HG03378 (cell line): ENCODE measurements at regions not wholly inside any gene's neighbourhood (a gene's known extent, or its start where the extent isn't known, plus 50 kb on each side); places are given as distances from the start of the nearest gene placed in this dataset.
"Not testable (repeated sequence)": the region's sequence is repeated elsewhere in the genome, so short reads cannot be mapped to it uniquely, and the experiment has no call there.

Source experiments
- ATAC-seq: cut with Tn5 transposase; IDR thresholded peaks from one replicate; pipeline ENCODE4 v1.9.1; 2021; ENCODE audit warnings: mild to moderate bottlenecking, moderate library complexity; ENCODE audit not compliant: unreplicated experiment

DNA sequence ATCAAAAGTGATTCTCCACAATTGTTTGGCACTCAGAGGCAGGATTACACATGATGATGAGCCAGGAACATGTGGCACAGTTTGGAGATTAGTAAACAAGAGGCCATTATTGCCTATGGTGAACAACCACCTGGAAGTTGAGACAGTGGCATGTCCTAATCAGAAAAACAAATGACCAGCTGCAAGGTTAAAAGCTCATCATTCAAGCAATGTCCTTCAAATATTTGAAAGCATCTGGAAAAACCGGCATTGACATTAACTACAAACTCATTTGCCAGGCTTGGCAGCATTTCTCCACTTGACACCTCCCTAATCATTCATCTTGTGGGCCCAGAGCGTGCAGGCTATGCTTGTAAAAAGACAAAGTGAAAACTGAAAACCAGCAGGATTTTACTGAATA lies 80.6 kb upstream of the MEGF10 start:
- no peak for ATAC-seq

DNA sequence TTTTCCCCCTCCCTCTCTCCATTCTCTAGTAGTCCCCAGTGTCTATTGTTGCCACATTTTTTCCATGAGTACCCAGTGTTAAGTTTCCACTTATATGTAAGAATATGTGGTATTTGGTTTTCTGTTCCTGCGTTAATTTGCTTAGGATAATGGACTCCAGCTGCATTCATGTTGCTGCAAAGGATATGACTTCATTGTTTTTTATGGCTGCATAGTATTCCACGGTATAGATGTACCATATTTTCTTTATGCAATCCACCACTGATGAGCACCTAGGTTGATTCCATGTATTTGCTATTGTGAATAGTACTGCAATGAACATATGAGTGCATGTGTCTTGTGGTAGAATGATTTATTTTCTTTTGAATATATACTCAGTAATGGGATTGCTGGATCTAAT lies 77.4 kb upstream of the MEGF10 start:
- ATAC-seq: no peak

DNA sequence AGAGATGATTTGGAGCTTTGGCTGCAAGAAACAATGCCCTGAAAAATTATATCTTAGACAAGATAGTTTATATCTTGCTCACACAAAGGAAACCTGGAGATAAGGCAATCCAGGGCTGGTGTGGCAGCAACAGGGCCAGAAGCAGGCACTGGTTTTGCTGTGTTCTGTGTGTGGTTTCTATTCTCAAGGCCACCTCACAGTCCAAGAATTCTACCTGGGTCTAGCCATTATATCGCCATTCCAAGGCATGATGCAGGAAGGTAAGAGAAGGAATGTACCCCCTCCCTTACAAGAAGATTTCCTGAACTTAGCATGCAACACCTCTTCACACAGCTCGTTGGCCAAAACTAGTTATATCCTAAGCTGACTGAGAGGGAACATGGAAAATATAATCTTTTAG lies 74.5 kb upstream of the MEGF10 start:
- no peak for ATAC-seq

DNA sequence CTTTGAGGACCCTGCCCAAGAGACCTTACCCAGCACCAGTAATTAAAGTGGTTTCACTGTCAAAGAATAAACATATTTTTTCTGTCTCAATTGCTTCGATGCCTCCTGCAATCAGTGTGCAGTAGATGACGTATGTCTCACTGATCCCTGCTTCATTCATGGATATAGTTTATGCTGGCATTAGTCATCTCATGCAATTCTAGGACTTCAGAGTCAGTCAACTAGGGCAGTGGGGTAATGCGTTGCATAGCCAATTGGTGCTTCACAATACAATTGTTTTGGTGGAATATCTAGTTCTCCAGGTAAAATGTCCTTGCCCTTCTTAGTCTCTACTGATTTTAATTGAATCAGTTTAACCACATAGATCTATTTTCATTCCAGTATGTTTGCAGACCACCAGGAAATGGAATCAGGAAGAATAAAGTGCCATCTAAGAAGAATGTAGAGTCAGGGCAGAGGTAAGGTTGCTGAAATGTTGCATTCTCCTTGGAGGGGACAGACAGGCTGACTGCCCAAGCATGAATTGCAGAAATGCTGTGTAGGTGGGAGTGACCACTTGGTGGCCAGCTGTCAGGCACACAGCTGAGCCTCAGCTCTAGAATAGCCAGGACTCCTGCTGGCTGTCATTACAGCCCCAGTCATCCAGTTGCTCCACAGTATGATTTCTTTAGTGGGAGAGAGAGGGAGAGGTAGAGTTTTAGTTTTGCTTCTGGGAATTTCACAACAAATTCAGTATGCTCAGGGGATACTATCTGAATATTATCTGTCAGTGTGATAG lies 73.5 kb upstream of the MEGF10 start:
- ATAC-seq: no peak

DNA sequence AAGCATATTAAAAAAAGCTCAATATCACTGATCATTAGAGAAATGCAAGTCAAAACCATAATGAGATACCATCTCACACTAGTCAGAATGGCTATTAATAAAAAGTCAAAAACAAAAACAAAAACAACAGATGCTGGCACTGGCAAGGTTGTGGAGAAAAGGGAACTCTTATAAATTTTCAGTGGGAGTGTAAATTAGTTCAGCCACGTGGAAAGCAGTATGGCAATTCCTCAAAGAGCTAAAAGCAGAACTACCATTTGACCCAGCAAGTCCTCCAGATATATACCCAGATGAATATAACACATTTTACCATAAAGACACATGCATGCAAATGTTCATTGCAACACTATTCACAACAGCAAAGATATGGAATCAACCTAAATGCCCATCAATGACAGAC lies 68.7 kb upstream of the MEGF10 start:
- not testable (repeated sequence) for ATAC-seq

DNA sequence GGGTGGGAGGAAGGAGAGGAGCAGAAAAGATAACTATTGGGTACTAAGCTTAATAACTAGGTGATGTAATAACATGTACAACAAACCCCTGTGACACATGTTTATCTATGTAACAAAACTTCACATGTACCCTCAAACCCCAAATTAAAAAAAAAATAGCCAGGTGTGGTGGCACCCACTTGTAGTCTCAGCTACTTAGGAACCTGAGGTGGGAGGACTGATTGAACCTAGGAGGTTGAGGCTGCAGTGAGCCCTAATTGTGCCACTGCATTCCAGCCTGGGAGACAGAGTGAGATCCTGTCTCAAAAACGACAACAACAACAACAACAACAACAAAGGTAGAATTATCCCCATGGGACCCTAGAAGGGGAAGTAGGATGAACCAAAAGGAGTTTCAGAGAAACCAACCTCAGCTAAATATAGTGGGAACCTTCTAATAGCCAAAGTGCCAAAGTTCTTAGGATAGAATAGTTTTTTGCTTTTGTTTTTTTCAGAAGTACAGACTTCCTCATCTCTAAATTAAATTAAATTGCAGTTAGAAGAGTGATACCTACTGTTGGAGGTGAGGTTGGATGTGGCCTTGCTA lies 67.9 kb upstream of the MEGF10 start:
- ATAC-seq: peak; percentile 69

DNA sequence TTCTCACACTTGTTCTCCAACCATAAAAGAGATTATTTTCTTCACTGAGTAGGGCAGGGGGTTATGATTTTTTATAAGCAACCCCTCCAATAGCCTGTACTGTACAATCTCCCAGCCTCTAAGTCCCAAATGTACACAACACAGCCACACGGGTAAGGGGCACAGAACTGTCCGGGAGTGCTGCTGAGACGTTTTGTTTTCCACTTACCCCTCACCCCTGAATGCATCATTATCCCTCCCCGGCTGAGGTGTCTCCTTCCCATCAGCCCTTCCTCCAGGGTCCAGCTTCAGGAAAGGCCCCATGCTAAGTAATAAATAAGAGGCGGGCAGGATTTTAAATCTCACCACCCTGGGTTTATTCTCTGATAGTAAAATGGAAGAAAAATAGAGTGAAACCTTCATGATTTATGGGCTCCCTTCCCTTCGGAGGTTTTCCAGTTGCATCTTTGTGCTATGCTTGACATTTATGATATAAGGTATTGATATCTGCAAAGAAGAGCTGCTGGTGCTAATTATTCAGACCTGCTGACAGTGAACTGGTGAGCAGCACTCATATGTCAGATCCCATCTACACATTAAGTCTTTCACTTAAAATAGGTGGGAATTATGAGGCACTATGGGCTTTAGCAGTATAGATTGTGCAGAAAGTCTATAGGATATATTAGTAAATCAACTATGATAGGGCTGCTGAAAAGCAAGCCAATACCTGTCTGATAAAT lies 67.2 kb upstream of the MEGF10 start:
- ATAC-seq: no peak

DNA sequence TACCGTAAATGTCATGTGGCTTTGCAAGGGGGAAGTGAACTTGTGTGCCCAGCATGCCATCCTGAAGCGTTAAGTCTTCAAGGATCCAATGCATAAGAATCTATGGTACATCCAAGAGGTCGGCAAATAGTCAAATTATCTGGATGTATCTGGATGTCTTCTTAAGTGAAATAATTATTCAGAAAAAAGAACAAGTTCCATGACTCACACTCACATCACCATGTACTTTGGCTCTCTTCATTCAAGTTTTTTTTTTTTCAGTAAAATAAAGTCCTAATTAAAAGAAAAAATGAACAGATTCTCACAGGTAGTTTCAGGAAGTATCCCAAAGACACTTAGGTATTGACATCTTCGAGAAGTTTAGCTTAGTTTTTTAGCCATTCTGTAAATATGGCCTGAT lies 62.7 kb upstream of the MEGF10 start:
- ATAC-seq: no peak

DNA sequence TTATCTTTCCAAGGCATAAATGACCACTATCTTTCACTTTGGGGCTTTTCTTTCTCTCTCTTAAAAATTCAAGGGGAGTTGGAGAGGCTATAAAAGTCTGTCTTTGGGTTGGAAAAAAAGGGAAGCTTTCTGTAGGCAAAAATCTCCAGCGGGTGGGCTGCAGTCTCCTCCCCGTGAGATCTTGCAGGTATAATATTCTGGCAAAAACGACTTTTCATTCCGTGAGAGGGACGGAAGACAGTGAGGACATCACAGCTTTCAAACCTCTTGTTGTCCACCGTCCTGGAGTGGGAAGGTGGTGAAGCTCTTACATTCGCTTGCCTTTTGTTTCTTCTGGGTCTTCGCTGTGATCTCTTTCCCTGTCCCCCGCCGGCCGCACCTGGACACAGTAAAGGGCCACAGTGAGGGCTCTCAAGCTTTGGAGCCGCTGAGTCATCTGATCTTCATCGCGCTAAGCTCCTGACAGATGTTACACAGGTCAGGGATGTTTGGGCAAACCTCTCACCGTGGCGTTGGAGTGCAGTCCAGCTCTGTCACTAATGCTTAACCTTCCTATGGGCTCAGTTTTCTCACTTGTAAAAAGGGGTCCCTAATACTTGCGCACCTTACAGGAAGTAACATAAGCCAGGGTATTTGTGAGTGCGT lies 61.9 kb upstream of the MEGF10 start:
- no peak for ATAC-seq

DNA sequence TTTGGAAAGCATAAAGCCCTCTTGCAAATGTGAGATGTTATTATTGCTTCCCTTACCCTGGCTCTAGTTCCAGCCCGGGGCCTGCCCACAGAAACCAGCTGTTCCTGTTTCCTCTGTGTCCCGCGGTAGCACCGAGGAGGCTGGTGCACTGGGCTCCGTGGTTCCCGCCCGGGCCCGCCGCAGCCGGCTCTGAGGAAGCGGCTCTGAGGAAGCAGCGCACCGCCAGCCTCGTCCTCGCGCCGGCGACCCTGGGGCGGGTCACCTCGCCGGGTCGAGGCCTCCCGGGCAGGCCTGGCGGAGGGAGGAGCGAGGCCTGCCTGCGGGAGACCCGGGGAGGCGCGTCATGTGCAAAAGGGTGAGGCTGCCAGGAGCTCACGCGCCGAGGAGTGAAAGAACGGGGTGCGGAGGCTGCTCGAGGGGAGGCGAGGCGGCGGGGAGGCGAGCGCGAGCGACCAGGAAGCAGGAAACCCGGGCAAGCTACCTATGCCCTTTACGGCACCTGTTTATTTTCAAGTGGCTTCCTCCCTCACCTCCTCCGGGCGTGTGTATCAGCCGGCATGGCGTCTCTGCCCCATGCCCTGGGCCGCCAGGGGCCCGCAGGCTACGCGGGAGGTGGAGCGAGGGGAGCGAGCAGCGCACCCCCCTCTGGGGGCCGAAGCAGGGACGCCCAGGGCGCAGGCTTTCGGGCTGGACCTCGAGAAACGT lies 61.3 kb upstream of the MEGF10 start:
- peak; percentile 55 for ATAC-seq

DNA sequence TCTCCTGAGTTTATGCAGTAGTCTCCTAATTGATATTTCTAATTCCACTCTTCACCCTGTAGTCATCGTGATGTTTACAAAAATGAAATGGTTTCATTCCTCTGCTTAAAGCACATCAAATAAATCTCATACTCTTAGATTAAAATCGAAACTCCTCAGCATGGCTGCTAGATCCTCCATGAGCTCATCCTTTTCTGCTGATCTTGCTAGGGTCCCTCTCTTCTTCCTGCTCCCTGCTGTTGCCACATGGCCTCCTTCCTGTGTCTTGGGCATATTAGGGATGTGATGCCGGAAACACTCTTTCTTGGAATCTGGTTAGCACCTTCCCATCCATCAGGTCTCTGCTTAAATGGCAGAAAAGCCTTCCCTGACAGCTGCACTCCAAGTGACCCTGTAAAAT lies 59.5 kb upstream of the MEGF10 start:
- ATAC-seq: no peak

DNA sequence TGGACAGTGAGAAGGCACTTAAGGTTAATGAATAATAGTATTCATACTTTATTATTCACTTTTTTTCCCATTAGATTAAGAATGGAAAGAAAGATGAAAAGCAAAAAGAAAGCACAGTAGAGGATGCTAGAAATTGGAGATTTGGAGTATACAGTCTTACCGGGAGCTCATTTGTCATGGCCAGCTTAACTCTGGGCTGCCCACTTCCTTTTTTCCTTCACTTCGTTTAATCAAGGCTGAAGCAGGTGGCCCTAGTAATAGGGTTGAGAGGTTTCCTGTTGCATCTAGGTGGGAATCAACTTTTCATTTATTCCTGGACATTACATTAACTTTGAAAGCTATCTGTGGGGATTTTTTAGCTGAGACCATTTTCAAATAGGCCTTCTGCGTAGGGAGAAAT lies 57.0 kb upstream of the MEGF10 start:
- no peak for ATAC-seq

DNA sequence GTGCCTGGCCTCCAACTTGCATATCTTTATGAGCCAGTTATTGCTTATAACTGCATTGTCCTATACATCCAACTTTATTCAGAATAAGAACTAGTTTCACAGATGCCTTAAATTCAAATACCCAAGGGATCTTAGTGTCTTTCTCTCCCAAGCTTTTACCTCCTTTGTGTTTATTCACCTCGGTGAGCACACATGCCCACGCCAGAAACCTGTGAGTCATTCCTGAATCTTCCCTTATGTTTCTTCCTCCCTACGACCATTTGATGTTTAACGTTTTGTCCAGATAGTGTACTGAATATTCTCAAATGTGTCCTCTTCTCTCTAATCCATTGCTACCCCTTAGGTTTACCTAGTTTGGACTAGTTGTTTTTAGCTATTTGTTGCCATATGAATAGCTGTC lies 55.5 kb upstream of the MEGF10 start:
- ATAC-seq: no peak

DNA sequence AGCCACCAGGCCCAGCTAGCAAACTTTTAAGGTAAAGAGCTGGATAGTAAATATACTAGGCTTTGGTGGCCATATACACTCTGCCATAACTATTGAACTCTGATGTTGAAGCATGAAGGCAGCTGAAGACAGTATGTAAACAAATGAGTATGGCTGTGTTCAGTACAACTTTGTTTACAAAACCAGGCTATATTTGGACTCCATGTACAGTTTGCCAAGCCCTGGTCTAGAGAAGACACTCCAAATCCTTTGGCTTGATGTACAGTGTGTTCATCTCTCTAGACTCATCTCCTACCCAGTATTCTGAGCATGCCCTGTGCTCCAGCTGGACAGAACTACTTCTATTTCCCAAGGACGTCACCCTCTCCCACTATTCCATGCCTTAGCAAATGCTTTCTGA lies 54.3 kb upstream of the MEGF10 start:
- ATAC-seq: no peak
